LNCaP clone FGC (cell line): ENCODE measurements at regions not wholly inside any gene's neighbourhood (a gene's known extent, or its start where the extent isn't known, plus 50 kb on each side); places are given as distances from the start of the nearest gene placed in this dataset.
"Not testable (repeated sequence)": the region's sequence is repeated elsewhere in the genome, so short reads cannot be mapped to it uniquely, and the experiment has no call there.

Experiments
- DNase-seq: peaks from one replicate; pipeline ENCODE4 v3.0.0-alpha.2; 2011; ENCODE audit warnings: low read depth
- H3K4me3 ChIP-seq: 2 replicates; pipeline ENCODE4 v1.5.1; 2011; ENCODE audit warnings: mild to moderate bottlenecking, low read depth, low read length, control low read depth
- TF ChIP-seq, protein P1 (sequence below): IDR thresholded peaks from 2 replicates; pipeline ENCODE4 v1.5.1; 2012; ENCODE audit warnings: mild to moderate bottlenecking; ENCODE audit not compliant: control insufficient read depth, insufficient read depth; ENCODE audit errors: extremely low read depth

GRCh38 chr4:19194672-19195071 lies 1057.0 kb upstream of the SLIT2 start:
- DNase-seq = no peak
- H3K4me3 ChIP-seq = no peak overlapping the region
- TF ChIP-seq, protein P1, sequence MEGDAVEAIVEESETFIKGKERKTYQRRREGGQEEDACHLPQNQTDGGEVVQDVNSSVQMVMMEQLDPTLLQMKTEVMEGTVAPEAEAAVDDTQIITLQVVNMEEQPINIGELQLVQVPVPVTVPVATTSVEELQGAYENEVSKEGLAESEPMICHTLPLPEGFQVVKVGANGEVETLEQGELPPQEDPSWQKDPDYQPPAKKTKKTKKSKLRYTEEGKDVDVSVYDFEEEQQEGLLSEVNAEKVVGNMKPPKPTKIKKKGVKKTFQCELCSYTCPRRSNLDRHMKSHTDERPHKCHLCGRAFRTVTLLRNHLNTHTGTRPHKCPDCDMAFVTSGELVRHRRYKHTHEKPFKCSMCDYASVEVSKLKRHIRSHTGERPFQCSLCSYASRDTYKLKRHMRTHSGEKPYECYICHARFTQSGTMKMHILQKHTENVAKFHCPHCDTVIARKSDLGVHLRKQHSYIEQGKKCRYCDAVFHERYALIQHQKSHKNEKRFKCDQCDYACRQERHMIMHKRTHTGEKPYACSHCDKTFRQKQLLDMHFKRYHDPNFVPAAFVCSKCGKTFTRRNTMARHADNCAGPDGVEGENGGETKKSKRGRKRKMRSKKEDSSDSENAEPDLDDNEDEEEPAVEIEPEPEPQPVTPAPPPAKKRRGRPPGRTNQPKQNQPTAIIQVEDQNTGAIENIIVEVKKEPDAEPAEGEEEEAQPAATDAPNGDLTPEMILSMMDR = no peak

DNA sequence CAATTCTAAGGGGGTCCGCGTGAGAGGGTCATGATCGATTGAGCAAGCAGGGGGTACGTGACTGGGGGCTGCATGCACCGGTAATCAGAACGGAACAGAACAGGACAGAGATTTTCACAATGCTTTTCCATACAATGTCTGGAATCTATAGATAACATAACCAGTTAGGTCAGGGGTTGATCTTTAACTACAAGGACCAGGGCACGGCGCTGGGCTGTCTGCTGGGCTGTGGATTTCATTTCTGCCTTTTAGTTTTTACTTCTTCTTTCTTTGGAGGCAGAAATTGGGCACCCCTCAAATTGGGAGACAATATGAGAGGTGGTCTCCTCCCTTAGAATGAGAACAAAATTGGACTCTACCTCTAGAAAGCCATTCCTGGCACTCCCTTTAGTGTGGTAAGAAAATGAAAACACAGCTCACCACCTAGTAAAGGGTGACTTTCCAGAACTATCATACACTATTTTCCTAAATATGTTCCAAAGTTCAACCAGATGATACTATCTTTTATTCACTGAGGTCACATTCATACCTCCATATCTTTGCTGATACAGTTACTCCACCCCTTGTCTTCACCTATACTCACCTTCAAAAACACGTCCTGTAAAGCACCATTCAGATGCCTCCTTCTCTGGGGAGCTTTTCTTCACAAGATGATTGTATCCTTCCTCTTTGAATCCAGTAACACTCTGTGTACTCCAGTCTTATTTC lies 1058.3 kb upstream of the SLIT2 start:
- TF ChIP-seq, protein P1 = no peak
- no peak overlapping the region for H3K4me3 ChIP-seq
- no peak for DNase-seq

DNA sequence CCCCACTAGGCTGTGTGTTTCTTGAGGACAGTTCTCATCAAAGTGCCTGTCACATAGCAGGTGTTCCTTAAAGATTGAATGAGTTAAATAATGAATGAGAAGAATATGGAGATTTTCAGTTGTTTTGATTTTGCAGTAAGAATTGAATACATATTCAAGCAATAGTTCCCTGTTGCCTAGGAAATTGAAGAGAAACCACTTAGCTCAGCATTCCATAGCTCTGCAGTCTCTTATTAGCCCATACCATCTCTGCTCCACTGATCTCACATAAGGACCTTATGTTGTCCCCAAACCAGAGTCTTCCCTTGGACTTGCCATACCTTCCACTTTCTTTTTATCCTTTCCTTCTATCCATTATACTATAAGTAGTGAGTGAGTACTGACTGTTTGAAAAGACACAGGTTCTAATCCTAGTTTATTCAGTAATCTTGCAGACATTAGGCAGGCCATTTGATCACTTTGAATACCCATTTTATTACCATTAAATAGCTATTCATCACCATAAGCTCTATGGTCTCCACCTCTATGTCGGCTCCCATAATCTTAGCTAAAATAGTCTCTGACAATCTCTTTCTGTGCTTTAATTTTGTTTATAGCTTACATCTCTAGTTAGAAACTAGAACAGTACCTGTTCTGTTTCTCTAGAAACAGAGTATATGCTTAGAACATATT lies 1059.6 kb upstream of the SLIT2 start:
- no peak overlapping the region for H3K4me3 ChIP-seq
- TF ChIP-seq, protein P1 = no peak
- DNase-seq = no peak

GRCh38 chr4:19187691-19188090 lies 1064.0 kb upstream of the SLIT2 start:
- TF ChIP-seq, protein P1 = no peak
- no peak overlapping the region for H3K4me3 ChIP-seq
- no peak for DNase-seq

- no peak for DNase-seq
- TF ChIP-seq, protein P1 = no peak
Observed at GRCh38 chr4:19187096-19187495, 1064.6 kb upstream of the SLIT2 start.

DNA sequence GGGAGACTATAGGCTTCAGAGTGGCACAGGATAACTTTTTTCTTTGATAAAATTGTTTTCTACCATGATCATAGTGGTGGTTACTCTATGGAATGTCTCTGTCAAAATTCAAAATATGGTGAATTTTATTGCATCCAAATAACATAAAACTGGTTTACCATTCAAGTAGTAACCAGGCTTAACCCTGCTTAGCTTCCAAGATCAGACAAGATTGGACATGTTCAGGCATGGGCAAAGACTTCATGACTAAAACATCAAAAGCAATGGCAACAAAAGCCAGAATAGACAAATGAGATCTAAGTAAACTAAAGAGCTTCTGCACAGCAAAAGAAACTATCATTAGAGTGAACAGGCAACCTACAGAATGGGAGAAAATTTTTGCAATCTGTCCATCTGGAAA lies 1070.1 kb upstream of the SLIT2 start:
- DNase-seq = not testable (repeated sequence)

More at GRCh38 chr4:19187096-19187495, 1064.6 kb upstream of the SLIT2 start:
- no peak overlapping the region for H3K4me3 ChIP-seq

DNA sequence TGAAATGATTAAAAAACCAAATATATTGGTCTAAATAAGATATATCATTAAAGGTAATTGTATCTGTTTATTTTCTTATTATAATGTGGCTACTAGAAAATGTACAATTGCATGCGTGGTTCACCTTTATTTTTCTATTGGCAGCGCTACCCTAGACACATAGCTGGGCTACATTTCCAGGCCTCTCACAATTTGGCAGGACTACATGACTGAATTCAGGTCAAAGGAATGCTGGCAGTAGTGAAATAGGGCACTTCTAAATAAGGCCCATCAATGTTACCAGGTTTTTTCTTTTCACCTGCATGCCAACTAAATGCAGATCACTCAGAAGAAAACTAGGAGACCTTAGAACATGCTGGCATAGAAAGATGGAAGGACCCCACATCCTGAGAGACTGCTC lies 1072.9 kb upstream of the SLIT2 start:
- DNase-seq = no peak
- TF ChIP-seq, protein P1 = no peak
- no peak overlapping the region for H3K4me3 ChIP-seq

More for the DNA sequence above, 1070.1 kb upstream of the SLIT2 start:
- not testable (repeated sequence) for H3K4me3 ChIP-seq
